Right cardiac atrium (tissue), 5 donors: ENCODE measurements at regions not wholly inside any gene's neighbourhood (a gene's known extent, or its start where the extent isn't known, plus 50 kb on each side); places are given as distances from the start of the nearest gene placed in this dataset.

ENCODE experiments used
- ATAC-seq, 2 donors: fragments of 200-7000 bp; cut with Tn5 transposase; one replicate each; pipeline versions ENCODE4 v1.8.0 to v1.9.1; 2020; ENCODE audit warnings: moderate library complexity in 2 of 2, mild to moderate bottlenecking in 1 of 2
- DNase-seq, 3 donors: peaks; one replicate each; pipeline ENCODE4 v3.0.0-alpha.2; 2020
- H3K27ac ChIP-seq: one replicate; pipeline ENCODE4 v1.5.1; 2013; ENCODE audit warnings: mild to moderate bottlenecking, low read length, control low read depth, moderate library complexity
- H3K27me3 ChIP-seq: one replicate; pipeline ENCODE4 v1.6.1; 2013; ENCODE audit not compliant: control insufficient read depth, insufficient read depth
- H3K4me1 ChIP-seq: one replicate; pipeline ENCODE4 v1.6.1; 2013; ENCODE audit warnings: low read length; ENCODE audit not compliant: control insufficient read depth, insufficient read depth
- H3K4me3 ChIP-seq: one replicate; pipeline ENCODE4 v1.5.1; 2013; ENCODE audit warnings: low read length, control low read depth
- H3K9me3 ChIP-seq: one replicate; pipeline ENCODE4 v1.6.1; 2013; ENCODE audit warnings: low read length; ENCODE audit not compliant: control insufficient read depth
- WGBS: extraction: QIAGEN DNeasy Blood & Tissue Kit; methylation state at CpG from one replicate; pipeline ENCODE4 v1.1.7; 2013; 5-methylcytosine and 5-hydroxymethylcytosine counted together
- intact Hi-C, 4 donors: fragments of 100-400 bp; cut with DNase I; formaldehyde crosslinking; loops; one replicate each; pipeline versions ENCODE4 v1.11.0 to v1.14.0; 2022 to 2023
- donor health status: healthy with polysubstance abuse.
- donor health status: DM: no; HTN: yes; CAD: no.
- donor health status: DM: no; HTN: no; CAD: no.
- donor health status: DM: no; HTN: yes; CAD: no; lungs with severe emphysema.
- donor health status: DM: yes; HTN: yes; CAD: no.

GRCh38 chr19:28020619-28021258 is 1192.2 kb downstream of the UQCRFS1 start:
- no peaks in the 10 kb centered on the region for H3K9me3 ChIP-seq
- H3K4me1 ChIP-seq = no peaks in the 10 kb centered on the region
- H3K27me3 ChIP-seq = no peaks in the 10 kb centered on the region
- WGBS = 52% methylated on average over 7 of the region's 7 CpGs
- no peak overlapping the region for H3K27ac ChIP-seq
- no peak for DNase-seq
- H3K4me3 ChIP-seq = no peak overlapping the region
- no peak for ATAC-seq
- intact Hi-C loops = no loop called here

DNA sequence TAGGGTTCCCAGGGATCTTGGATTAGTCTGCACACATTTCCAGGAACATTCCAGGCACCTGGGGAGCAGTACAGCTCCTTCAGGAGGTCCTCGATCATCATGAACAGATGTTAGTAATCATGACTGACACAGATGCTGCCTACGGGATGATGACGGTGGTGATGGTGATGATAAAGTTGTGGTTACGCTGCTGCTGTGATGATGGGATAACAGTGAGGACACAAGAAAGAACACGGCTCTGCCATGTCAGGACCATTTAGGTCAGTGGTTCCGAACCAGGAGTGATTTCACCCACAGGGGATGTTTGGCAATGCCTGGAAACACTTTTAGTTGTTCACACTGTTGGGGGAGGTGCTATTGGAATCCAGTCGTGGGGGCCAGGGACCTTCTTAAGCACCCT is 1193.0 kb downstream of the UQCRFS1 start:
- 60% methylated on average over 7 of the region's 7 CpGs for WGBS
- H3K9me3 ChIP-seq = no peaks in the 10 kb centered on the region
- H3K27ac ChIP-seq = no peak overlapping the region
- no peak for ATAC-seq
- no peak overlapping the region for H3K4me3 ChIP-seq
- intact Hi-C loops = no loop called here
- DNase-seq = no peak
- no peaks in the 10 kb centered on the region for H3K4me1 ChIP-seq
- no peaks in the 10 kb centered on the region for H3K27me3 ChIP-seq

DNA sequence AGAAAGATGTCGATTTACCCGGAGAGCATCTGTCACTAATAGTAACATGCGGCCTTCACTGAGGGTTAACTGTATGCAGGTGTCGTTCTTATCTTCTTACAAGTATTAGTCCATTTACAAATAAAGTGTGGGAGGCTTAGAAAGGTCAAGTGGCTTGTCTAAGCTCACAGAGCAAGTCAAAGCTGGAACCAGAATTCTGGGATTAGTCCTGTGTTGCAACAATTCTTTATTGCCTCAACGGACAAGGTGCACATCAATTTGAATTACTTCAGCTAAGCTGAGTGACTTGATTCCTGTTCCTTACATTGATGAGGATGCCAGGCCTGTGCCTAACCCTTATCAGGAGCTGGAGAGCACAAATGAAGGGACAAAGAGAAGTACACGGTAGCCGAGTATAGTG is 1193.6 kb downstream of the UQCRFS1 start:
- DNase-seq = no peak

DNA sequence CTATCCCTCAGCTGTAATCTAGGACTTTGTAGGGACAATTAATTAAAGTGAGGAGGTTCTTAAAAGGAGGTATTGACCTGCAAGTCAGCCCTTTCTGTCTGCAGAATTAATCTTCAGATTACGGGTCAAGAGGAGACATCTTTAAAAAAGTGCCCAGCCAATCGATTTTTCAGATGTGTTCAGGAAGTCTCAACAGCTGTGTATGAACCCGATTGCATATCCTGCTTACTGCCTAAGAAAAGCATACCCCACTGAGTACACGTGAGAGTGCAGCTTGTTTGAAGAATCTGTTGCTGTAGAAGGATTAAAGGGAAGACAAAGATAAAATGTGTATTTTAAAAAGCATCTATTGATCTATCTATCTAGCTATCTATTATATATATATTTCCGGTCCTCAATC is 1194.5 kb downstream of the UQCRFS1 start:
- Histone ChIP-seq H3K27ac (no peak overlapping the region), H3K4me3 (no peak overlapping the region), H3K4me1 (no peaks in the 10 kb centered on the region), H3K27me3 (no peaks in the 10 kb centered on the region), H3K9me3 (no peaks in the 10 kb centered on the region)
- ATAC-seq (no peak), DNase-seq (no peak)
- intact Hi-C loops = no loop called here
- 52% methylated on average over 5 of the region's 5 CpGs for WGBS

More for the DNA sequence above, 1193.6 kb downstream of the UQCRFS1 start:
- intact Hi-C loops = no loop called here
- Histone ChIP-seq H3K27ac (no peak overlapping the region), H3K27me3 (no peaks in the 10 kb centered on the region), H3K4me1 (no peaks in the 10 kb centered on the region), H3K9me3 (no peaks in the 10 kb centered on the region), H3K4me3 (no peak overlapping the region)
- no peak for ATAC-seq
- WGBS = 55% methylated on average over 7 of the region's 7 CpGs

DNA sequence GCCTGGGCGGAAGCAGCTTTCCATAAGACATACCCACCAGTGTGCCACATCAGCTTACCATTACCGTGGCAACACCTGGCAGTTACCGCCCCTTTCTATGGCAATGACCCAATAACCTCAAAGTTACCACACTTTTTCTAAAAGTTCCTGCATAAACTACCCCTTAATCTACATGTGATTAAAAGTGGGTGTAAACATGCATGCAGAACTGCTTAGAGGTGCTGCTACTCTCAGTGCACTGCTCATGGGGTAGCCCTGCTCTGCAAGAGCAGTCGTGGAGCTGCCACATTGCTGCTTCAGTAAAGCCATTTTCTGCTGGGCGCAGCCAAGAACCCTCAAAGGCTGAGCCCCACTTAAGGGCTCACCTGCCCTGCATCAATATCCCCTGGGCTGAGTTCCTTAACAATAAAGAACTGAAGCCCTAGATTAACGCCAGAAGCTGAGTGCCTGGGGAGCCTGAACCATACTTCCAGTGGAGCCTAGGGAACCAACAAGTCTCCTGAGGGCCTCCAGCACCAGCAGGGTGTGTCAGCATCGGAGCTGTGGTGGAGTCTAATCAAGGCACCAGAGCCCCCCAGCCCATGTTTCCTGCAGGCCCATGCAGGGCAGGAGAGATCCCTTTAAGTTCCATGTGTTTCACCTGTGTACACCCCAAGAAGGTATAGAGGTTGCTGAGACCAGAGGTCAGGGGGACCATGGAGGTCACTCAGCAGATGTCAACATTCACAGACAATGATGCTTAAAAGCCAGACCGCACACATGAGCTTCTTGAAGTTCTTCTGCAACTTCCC is 1198.1 kb downstream of the UQCRFS1 start:
- Histone ChIP-seq H3K4me1 (no peaks in the 10 kb centered on the region), H3K9me3 (no peaks in the 10 kb centered on the region), H3K27me3 (no peaks in the 10 kb centered on the region), H3K4me3 (no peak overlapping the region), H3K27ac (no peak overlapping the region)
- 83% methylated on average over 8 of the region's 8 CpGs for WGBS
- intact Hi-C loops = no loop called here
- ATAC-seq (no peak), DNase-seq (no peak)

DNA sequence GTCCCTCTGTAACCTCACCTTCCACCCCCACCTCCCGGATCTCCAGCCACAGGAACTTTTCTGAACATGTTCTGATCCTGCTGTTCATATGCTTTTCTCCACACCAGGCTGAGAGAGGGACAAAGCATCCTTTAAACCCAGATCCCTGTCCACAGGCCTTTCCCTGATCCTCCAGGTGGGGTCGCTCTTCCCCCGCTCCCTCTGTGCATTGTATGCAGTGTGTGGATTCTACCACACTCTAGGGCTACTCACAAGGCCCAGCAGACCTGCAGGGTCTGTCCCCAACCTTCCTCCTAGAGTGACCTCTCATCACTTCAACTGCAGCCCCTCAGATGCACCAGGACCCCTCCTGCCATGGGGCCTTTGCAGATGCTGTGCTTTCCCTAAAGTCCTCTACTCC is 1200.6 kb downstream of the UQCRFS1 start:
- Histone ChIP-seq H3K4me3 (no peak overlapping the region), H3K27me3 (no peaks in the 10 kb centered on the region), H3K27ac (no peak overlapping the region), H3K9me3 (no peaks in the 10 kb centered on the region), H3K4me1 (no peaks in the 10 kb centered on the region)
- DNase-seq (no peak), ATAC-seq (no peak)
- intact Hi-C loops = no loop called here
- 69% methylated on average over 3 of the region's 3 CpGs for WGBS

GRCh38 chr19:28010656-28011055 is 1202.3 kb downstream of the UQCRFS1 start:
- no peak overlapping the region for H3K4me3 ChIP-seq
- DNase-seq (no peak), ATAC-seq (peak in 1 of 2 donors; percentile 66)
- intact Hi-C loops = no loop called here
- no peaks in the 10 kb centered on the region for H3K27me3 ChIP-seq
- no peaks in the 10 kb centered on the region for H3K9me3 ChIP-seq
- H3K27ac ChIP-seq = no peak overlapping the region
- WGBS = 28% methylated on average over 6 of the region's 6 CpGs
- no peaks in the 10 kb centered on the region for H3K4me1 ChIP-seq

DNA sequence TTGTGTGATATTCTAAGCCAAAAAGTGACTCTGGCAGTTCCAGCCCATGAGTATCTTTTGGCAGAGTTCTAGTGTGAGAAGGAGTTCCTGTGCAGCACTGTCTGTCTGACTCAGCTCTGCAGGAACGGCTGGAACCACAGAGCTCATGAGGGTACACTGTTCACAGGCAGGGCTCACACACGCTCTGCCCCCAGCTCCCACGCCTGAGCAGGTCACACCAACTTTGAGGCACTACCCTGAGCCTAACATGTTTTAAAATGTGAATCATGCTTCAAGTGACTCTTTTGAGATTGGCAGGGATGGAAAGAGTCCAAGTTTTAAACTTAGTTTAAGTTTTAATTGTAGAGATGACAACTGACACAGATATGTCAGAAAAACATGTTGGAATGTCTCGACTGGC is 1203.3 kb downstream of the UQCRFS1 start:
- Histone ChIP-seq H3K4me1 (no peaks in the 10 kb centered on the region), H3K4me3 (no peak overlapping the region), H3K9me3 (no peaks in the 10 kb centered on the region), H3K27me3 (no peaks in the 10 kb centered on the region), H3K27ac (no peak overlapping the region)
- intact Hi-C loops = no loop called here
- DNase-seq = no peak
- peak; percentile 84 to 94 for ATAC-seq
- WGBS = 36% methylated on average over 4 of the region's 4 CpGs

DNA sequence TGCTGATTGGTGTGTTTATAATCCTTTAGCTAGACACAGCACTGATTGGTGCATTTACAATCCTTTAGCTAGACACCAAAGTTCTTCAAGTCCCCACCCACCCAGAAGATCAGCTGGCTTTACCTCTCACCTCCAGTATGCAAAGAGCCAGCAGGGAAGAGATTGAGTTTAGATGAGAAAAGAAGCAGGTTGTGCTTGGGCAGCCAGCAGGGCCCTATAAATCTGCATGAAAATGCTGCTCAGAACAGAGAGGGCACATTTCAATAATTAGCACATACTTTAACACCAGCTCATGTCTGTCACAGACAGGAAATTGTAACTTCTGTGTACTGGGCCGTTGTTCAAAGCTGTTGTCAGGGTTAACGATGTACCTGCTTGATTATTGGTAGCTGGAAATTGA is 1204.3 kb downstream of the UQCRFS1 start:
- Histone ChIP-seq H3K9me3 (no peaks in the 10 kb centered on the region), H3K27ac (no peak overlapping the region), H3K4me1 (no peaks in the 10 kb centered on the region), H3K4me3 (no peak overlapping the region), H3K27me3 (no peaks in the 10 kb centered on the region)
- intact Hi-C loops = no loop called here
- ATAC-seq (no peak), DNase-seq (no peak)
- WGBS = 64% methylated on average over 2 of the region's 2 CpGs

- 85% methylated on average over 1 of the region's 1 CpG for WGBS
These were observed 1209.4 kb downstream of the UQCRFS1 start for GRCh38 chr19:28003543-28003942.

DNA sequence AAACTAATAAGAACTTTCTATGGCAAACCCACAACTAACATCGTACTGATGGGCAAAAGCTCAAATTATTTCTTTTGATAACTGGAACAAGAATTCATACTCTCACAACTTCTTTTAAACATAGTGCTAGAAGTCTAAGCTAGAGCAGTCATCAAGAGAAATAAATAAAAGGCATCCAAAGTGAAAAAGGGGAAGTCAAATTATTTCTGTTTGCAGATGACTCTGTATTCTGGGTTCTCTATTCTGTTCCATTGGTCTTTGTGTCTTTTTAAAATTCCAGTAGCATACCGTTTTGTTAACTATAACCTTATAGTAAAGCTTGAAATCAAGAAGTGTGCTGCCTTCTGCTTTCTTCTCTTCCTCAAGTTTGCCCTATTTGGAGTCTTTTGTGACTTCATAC is 1215.9 kb downstream of the UQCRFS1 start:
- Histone ChIP-seq H3K27me3 (no peaks in the 10 kb centered on the region), H3K27ac (no peak overlapping the region), H3K9me3 (no peaks in the 10 kb centered on the region), H3K4me1 (no peaks in the 10 kb centered on the region), H3K4me3 (no peak overlapping the region)
- WGBS = 73% methylated on average over 2 of the region's 2 CpGs
- ATAC-seq (no peak), DNase-seq (no peak)
- intact Hi-C loops = no loop called here

More at GRCh38 chr19:28003543-28003942, 1209.4 kb downstream of the UQCRFS1 start:
- no peaks in the 10 kb centered on the region for H3K27me3 ChIP-seq
- intact Hi-C loops = no loop called here
- no peak overlapping the region for H3K27ac ChIP-seq
- no peak overlapping the region for H3K4me3 ChIP-seq
- no peak for ATAC-seq
- H3K9me3 ChIP-seq = no peaks in the 10 kb centered on the region
- no peak for DNase-seq
- H3K4me1 ChIP-seq = no peaks in the 10 kb centered on the region
